Adrenal gland (tissue), 9 donors: ENCODE measurements at regions not wholly inside any gene's neighbourhood (a gene's known extent, or its start where the extent isn't known, plus 50 kb on each side); places are given as distances from the start of the nearest gene placed in this dataset.

Experiments
- DNase-seq, 7 donors: peaks; one replicate each; pipeline ENCODE4 v3.0.0-alpha.2; 2019 to 2020
- H3K27ac ChIP-seq, 5 donors: fragments of 200-600 bp; sonication (generic) in 4 of 5; 1 replicate in 3 of 5; 2 replicates in 2 of 5; pipeline versions ENCODE4 v1.5.1 to v1.8.0; 2016 to 2020; ENCODE audit warnings: mild to moderate bottlenecking in 1 of 5
- H3K27me3 ChIP-seq: fragments of 200-600 bp; 2 replicates; pipeline ENCODE4 v1.8.0; 2021
- H3K36me3 ChIP-seq, 2 donors: fragments of 200-600 bp; replicated peaks in 1 of 2; 1 replicate in 1 of 2; 2 replicates in 1 of 2; pipeline versions ENCODE4 v1.5.1 to v1.8.0; 2018 to 2022
- H3K4me1 ChIP-seq, 2 donors: fragments of 200-600 bp; replicated peaks in 1 of 2; 1 replicate in 1 of 2; 2 replicates in 1 of 2; pipeline versions ENCODE4 v1.5.1 to v1.8.0; 2018 to 2021
- H3K4me3 ChIP-seq, 4 donors: fragments of 200-600 bp; sonication (generic) in 3 of 4; one replicate each; pipeline ENCODE4 v1.5.1; 2016 to 2018
- H3K9me3 ChIP-seq, 3 donors: fragments of 200-600 bp; sonication (generic) in 1 of 3; replicated peaks in 1 of 3; 1 replicate in 2 of 3; 2 replicates in 1 of 3; pipeline versions ENCODE4 v1.5.1 to v1.8.0; 2016 to 2021
- POLR2A ChIP-seq, 2 donors: fragments of 450-650 bp; IDR thresholded peaks; one replicate each; pipeline ENCODE4 v1.6.1; 2017; ENCODE audit warnings: antibody characterized with exemption in 2 of 2, mild to moderate bottlenecking in 2 of 2, moderate library complexity in 1 of 2
- WGBS, 4 donors: extraction: QIAGEN DNeasy Blood & Tissue Kit in 2 of 4; methylation state at CpG; one replicate each; pipeline versions ENCODE4 v1.1.5 to v1.1.7; 2013 to 2017; 5-methylcytosine and 5-hydroxymethylcytosine counted together
- intact Hi-C, 2 donors: fragments of 100-400 bp; cut with DNase I; formaldehyde crosslinking; loops; one replicate each; pipeline versions ENCODE4 v1.14.1 to v1.15.0; 2022 to 2023
- TF ChIP-seq, protein P1 (sequence below), 6 experiments: fragments of 450-650 bp in 4 of 6; fragments of 200-600 bp in 2 of 6; sonication (generic) in 1 of 6; IDR thresholded peaks; 1 replicate in 5 of 6; 2 replicates in 1 of 6; pipeline versions ENCODE4 v1.5.1 to v1.8.0; 2016 to 2021; ENCODE audit warnings: antibody characterized with exemption in 6 of 6, mild to moderate bottlenecking in 2 of 6, moderate library complexity in 1 of 6
- donor health status: healthy with polysubstance abuse.
- donor health status: Bipolar disorder and iron deficiency.
- donor health status: DM: yes; HTN: yes; CAD: no.
- donor health status: DM: no; HTN: no; CAD: no.
- donor health status: DM: no; HTN: no; CAD: no.

DNA sequence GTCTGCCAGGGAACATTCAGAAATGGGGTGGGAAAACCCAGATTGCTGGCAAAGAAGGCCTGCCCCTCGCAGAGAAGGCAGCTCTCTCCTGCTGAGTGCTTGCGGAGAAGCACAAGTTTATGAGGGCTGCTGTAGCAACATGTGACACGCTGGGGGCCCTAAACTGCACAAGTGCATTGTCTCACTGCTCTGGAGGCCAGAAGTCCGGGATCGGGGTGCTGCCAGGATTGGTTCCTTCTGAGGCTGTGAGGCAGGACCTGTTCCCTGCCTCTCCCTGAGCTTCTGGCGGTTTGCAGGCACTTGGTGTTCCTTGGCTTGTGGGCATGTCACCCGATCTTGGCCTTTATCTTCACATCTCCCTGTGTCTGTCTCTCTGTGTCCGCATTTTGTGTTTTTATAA lies 75.6 kb upstream of the NEURL1B start:
- 84 to 95% (median 90%) methylated on average over 5 to 8 of the region's 8 CpGs for WGBS, 4 donors
- H3K36me3 ChIP-seq = no peaks in the 10 kb centered on the region
- H3K4me3 ChIP-seq = no peak overlapping the region
- H3K4me1 ChIP-seq = no peaks in the 10 kb centered on the region
- intact Hi-C loops = no loop called here
- no peak for TF ChIP-seq POLR2A (IDR thresholded peaks at IDR 0.05)
- TF ChIP-seq, protein P1, sequence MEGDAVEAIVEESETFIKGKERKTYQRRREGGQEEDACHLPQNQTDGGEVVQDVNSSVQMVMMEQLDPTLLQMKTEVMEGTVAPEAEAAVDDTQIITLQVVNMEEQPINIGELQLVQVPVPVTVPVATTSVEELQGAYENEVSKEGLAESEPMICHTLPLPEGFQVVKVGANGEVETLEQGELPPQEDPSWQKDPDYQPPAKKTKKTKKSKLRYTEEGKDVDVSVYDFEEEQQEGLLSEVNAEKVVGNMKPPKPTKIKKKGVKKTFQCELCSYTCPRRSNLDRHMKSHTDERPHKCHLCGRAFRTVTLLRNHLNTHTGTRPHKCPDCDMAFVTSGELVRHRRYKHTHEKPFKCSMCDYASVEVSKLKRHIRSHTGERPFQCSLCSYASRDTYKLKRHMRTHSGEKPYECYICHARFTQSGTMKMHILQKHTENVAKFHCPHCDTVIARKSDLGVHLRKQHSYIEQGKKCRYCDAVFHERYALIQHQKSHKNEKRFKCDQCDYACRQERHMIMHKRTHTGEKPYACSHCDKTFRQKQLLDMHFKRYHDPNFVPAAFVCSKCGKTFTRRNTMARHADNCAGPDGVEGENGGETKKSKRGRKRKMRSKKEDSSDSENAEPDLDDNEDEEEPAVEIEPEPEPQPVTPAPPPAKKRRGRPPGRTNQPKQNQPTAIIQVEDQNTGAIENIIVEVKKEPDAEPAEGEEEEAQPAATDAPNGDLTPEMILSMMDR (IDR thresholded peaks at IDR 0.05) = no peak
- H3K27me3 ChIP-seq = no peaks in the 10 kb centered on the region
- no peaks in the 10 kb centered on the region for H3K9me3 ChIP-seq
- DNase-seq = no peak
- H3K27ac ChIP-seq = no peak overlapping the region

DNA sequence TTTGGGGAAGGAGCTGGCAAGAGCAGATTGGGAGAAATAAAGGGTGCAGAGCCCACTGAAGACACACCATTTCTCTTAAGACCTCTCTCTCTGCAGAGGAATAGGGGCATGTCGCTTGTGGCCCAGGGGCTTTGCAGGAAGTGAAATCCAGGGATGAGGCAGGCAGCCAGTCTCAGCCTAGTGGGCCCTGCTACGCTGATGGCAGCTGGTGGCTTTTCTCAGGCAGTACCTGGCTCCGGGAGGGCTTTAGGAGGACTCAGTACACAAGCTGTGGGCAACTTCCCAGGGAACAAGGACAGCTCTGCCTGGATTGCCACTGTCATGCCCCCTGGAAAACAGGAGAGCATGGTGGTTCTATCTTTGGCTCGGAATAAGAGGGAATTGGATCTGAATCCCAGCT lies 76.2 kb upstream of the NEURL1B start:
- TF ChIP-seq, protein P1 (IDR thresholded peaks at IDR 0.05) = no peak
- no peak for TF ChIP-seq POLR2A (IDR thresholded peaks at IDR 0.05)
- Histone ChIP-seq H3K36me3 (no peaks in the 10 kb centered on the region), H3K27me3 (no peaks in the 10 kb centered on the region), H3K27ac (no peak overlapping the region), H3K4me1 (no peaks in the 10 kb centered on the region), H3K9me3 (no peaks in the 10 kb centered on the region), H3K4me3 (no peak overlapping the region)
- intact Hi-C loops = no loop called here
- no peak for DNase-seq
- 77 to 93% (median 88%) methylated on average over 3 to 4 of the region's 4 CpGs for WGBS, 4 donors

DNA sequence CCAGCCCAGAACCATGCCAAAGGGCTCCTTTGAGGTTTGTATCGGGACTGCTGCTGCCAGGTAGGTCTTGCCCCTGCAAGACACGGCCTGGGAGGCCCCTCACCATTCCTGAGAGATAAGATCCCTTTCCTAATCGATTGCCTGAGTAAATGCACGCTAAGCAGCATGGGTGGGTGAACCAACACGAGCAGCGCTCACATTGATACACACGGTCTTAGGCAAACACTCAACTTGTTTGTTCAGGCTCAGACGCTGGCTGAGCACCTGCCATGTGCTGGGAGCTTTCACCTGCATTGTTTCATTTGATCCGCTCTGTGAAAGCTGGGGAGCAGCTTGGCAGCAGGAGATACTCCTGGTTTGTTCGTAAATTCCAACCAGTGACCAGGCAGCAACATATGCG lies 76.9 kb upstream of the NEURL1B start:
- WGBS, 4 donors = 82 to 86% (median 83%) methylated on average over 11 of the region's 11 CpGs
- TF ChIP-seq, protein P1 (IDR thresholded peaks at IDR 0.05) = no peak
- TF ChIP-seq POLR2A (IDR thresholded peaks at IDR 0.05) = no peak
- intact Hi-C loops = no loop called here
- Histone ChIP-seq H3K4me3 (no peak overlapping the region), H3K27ac (no peak overlapping the region), H3K36me3 (no peaks in the 10 kb centered on the region), H3K27me3 (no peaks in the 10 kb centered on the region), H3K9me3 (no peaks in the 10 kb centered on the region), H3K4me1 (peaks cover 0 to 5% of the 10 kb centered on the region in 2 donors)
- no peak for DNase-seq

DNA sequence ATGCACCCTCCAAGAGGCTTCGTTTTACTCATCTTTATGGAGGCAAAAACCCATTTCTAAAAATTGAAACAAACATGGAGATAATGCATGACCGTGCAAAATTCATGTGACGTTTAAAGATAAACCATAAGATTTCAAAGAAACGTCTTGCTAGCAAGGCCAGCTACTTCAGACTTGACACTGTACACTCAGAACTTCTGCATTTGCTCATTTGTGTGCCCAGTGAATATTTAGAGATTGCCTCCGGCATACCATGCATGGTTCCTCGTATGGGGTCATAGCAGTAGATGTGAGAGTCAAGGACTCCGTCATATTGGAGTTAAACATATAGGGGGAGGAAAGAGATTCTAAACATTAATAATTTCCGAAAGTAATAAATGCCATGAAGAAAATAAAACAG lies 78.6 kb upstream of the NEURL1B start:
- H3K4me3 ChIP-seq = no peak overlapping the region
- peaks cover 15 to 18% of the 10 kb centered on the region in 2 donors for H3K4me1 ChIP-seq
- no peaks in the 10 kb centered on the region for H3K9me3 ChIP-seq
- DNase-seq = no peak
- no peaks in the 10 kb centered on the region for H3K36me3 ChIP-seq
- no peak overlapping the region for H3K27ac ChIP-seq
- no peak for TF ChIP-seq POLR2A (IDR thresholded peaks at IDR 0.05)
- TF ChIP-seq, protein P1 (IDR thresholded peaks at IDR 0.05) = no peak
- intact Hi-C loops = no loop called here
- 83 to 90% (median 87%) methylated on average over 8 of the region's 8 CpGs for WGBS, 4 donors
- H3K27me3 ChIP-seq = no peaks in the 10 kb centered on the region
